DMS 273 treated with DMSO at 0.1 percent for 48 hours (cell line): ENCODE measurements at regions not wholly inside any gene's neighbourhood (a gene's known extent, or its start where the extent isn't known, plus 50 kb on each side); places are given as distances from the start of the nearest gene placed in this dataset.
"Not testable (repeated sequence)": the region's sequence is repeated elsewhere in the genome, so short reads cannot be mapped to it uniquely, and the experiment has no call there.

Source experiments
- DNase-seq: peaks from one replicate; lab custom pipeline; 2025; lab: John Stamatoyannopoulos, UW

DNA sequence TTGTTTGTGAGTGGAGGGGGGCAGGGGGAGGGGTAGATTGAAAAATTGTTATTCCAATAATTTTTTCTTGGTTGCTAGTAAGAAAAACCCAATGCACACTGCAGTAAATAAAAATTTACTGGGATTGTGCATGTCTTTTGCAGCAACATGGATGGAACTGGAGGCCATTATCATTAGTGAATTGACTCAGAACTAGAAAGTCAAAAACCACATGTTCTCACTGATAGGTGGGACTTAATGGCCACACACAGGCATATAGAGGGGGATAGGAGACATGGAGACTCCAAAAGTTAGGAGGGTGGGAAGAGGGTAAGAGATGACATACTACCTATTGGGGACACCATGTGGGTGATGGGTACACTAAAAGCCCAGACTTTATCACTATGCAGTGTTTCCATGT, 67.2 kb downstream of the BUB3 start:
- DNase-seq, result no peak

DNA sequence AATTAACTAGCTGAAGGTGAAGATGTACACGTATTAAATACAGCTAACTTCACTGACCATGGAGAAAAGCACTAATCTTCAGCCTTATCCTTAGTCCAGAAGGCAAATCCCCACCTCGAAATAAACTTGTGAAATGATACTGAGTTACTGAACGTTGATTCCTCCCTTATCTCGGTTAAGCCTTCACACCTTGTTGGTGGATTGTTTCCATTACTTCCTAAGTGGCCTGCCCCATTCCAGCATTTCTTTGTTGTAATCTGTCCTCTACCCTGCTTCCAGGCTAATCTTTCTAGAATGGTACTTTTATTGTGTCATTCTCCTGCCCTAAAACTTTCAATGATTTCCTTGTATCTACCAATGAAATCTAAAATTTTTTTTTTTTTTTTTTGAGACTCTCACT, 68.6 kb downstream of the BUB3 start:
- no peak for DNase-seq

- DNase-seq, result no peak
Observed at GRCh38 chr10:123227706-123228105, 73.5 kb downstream of the BUB3 start.

- no peak for DNase-seq
Observed at GRCh38 chr10:123229927-123230630, 75.9 kb downstream of the BUB3 start.

DNA sequence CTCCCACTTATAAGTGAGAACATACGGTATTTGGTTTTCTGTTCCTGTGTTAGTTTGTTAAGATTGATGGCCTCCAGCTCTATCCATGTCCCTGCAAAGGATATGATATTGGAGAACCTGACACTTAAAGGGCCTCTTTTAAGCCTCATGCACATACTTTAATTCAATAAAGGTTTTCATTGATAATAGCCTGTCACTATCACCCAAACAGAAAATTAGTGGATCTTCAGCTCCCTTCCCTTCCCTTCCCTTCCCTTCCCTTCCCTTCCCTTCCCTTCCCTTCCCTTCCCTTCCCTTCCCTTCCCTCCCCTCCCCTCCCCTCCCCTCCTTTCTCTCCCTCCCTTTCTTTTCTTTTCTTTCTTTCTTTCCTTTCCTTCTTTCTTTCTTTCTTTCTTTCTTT, 78.7 kb downstream of the BUB3 start:
- DNase-seq, result not testable (repeated sequence)

- not testable (repeated sequence) for DNase-seq
Observed at GRCh38 chr10:123235014-123235413, 80.8 kb downstream of the BUB3 start.

DNA sequence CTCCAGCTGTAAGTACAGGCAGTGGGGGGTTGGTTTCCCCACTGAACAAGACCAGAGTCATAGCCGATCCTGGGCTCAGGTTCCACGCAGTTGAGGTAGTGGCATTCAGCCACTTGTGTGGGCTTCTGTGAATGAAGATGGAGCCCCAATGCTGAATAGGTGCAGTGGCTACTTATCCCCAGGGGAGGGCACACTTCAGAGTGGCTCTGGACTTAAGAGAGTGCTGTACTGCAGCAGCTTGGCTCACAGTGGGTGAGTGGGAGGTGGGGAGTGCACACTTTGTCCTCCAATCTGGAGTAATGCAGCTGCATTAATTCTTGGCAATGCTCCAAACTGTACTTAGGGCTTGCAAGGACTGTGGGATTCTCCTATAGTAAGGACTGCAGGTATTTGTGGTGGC, 81.9 kb downstream of the BUB3 start:
- DNase-seq, result no peak

- no peak for DNase-seq
Observed at GRCh38 chr10:123240250-123240649, 86.0 kb downstream of the BUB3 start.

- DNase-seq, result no peak
Observed at GRCh38 chr10:123240776-123241175, 86.6 kb downstream of the BUB3 start.

DNA sequence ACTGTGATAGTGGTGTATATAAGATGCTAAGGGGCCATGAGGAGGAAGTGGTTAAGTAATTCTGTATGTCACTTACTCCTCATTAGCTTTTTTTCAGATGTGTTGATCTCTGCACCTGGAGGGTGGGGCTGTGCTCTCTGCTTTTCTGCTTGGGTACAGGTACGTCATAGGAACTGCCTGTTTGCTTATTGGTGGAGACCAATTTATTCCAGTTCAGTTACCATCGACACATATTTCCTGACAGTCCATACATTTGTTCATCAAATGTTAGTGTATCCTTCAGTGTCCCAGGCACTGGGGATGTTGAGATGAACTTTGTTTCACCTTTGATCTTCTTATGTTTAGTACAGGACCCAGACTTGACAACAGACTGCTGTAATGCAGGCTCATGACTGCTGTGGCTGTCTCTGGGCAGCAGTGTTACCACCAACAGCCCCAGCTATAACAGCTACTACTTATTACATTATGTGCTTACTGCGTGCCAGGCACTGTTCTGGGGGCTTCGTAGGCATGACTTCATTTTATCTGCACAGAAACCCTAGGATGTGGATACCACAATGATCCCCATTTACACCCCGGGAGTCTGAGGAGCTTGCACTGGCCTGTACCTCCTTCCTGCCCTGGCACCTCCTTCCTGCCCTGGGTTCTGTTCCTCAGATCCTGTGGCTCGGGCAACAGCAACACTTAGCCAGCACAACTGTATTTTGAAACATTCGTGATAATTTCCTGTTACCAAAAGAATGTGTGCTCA, 87.4 kb downstream of the BUB3 start:
- DNase-seq, result no peak

GRCh38 chr10:123244747-123245146, 90.5 kb downstream of the BUB3 start:
- DNase-seq, result no peak

DNA sequence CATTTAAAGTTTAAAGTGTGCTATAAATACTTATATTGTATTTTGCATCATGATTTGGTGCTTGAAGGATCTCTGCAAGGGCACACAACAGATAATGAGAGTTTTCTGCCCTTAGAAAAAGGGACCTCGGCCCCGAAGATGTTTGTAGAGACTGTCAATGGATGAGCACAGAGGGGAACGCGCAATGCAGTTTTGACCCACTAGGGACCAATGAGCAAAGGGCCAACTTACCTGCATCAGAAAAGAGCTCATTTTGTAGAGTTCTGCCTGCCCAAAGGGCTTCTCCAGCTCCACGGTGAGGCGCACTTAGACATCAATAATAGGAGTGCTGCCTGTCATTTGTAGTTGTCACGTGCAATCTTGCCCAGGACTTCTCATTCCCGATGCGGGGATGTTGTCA, 91.1 kb downstream of the BUB3 start:
- DNase-seq, result no peak

- peak; percentile 25 for DNase-seq
Observed at GRCh38 chr10:123249894-123250293, 95.7 kb downstream of the BUB3 start.

GRCh38 chr10:123250640-123251039, 96.4 kb downstream of the BUB3 start:
- no peak for DNase-seq

DNA sequence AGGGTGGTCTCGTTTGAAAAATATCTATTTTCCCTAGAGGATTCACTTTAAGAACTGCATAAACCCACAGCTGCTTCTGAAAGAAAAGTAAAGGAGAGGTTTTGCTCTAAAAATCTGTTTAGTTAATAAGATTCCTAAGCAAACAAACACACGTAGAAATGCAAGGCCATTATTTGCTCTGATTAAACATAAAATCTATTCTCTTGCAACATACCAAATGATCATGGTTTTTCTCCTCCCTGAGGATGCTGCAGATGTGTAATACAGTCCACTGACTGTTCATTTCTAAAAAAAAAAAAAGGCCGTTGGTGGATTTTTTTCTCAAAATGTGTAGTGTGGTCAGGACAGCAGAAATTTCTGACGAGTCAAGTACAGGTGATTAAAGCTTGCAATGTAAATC, 98.6 kb downstream of the BUB3 start:
- no peak for DNase-seq

DNA sequence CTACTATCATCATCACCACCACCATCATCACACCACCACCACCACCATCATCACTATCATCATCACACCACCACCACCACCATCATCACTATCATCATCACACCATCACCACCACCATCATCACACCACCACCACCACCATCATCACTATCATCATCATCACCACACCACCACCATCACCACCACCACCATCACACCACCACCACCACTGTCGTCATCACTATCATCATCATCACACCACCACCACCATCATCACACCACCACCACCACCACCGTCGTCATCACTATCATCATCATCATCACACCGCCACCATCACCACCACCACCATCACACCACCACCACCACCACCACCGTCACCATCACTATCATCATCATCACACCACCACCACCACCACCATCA, 100.1 kb downstream of the BUB3 start:
- not testable (repeated sequence) for DNase-seq

DNA sequence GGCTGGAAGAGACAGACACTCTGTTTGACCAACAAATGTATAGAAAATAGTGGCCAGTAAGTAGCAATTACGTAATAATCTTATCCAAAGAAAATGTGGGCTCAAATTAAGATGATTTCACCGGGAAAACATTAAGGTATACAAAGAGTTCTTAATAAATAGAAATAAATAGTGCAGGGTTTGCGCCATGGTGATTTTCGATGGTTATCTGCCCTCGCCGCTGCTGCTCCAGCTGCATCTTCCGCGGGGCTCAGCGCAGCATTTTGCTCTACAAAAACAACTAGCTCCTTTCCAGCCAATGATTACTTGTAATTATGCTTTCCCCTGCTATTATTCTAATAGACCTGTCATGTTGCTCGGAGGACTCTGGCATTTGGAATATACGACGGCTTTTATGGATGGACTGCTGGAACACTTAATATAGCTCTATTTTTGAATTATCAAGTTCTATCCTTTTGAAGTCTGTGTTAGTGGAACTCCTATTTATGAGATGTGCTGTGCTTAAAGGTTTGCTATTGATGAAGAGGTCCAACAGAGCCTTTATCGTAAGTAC, 103.8 kb downstream of the BUB3 start:
- no peak for DNase-seq

DNA sequence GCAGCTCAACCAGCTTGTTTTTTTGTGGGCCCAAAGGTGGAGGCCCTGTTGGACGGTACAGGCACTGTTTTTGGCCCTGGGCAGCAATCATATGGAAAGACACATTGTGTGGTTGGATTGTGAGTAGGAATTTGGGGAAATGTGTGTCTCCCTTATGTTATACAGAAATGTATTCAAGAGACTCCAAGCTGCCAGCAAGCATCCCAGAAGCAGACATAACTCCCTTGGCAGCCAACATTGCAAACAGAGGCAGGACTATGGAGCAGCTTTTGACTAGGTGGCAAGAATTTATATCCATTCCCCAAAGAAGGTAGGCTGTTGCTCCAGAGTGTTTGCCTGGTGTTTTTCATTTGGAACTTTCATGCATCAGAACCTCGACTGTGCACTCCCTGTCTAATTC, 104.9 kb downstream of the BUB3 start:
- no peak for DNase-seq

DNA sequence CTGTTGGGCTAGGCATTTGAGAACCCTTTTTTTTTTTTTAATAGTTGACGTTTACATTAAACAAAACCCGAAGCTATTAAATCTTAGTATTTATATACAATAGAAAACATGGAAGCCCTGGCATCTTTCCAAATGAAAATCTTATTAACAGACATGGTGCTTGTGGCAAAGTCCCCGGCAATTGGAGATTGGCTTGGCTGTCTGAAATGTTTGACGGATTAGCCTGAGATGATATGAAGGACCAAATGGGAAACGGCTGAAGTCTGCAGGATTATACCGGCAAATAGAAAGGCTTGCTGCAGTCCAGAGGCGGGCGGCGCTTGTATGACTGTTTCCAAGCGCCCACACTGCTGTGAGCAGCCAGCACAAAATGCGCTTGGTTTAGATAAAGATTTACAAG, 105.6 kb downstream of the BUB3 start:
- DNase-seq, result no peak

DNA sequence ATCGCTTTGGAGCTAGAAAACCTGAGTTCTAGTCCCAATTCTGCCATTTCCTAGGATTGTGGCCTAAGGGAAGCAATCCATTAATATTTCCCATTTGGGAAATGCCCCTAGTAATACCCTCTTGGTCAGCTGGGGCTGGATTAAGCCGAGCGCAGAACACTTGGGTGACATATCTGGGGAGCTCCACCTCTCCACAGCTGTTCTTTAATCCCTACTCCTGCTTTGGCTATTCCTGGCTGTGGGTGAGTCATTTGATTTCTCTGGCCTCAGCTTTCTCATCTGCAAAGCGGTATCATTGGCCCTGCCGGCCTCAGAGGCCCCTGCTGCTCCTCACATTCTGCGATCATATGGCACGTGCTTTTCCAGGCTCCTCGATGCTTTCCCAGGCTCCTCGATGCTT, 108.3 kb downstream of the BUB3 start:
- no peak for DNase-seq

DNA sequence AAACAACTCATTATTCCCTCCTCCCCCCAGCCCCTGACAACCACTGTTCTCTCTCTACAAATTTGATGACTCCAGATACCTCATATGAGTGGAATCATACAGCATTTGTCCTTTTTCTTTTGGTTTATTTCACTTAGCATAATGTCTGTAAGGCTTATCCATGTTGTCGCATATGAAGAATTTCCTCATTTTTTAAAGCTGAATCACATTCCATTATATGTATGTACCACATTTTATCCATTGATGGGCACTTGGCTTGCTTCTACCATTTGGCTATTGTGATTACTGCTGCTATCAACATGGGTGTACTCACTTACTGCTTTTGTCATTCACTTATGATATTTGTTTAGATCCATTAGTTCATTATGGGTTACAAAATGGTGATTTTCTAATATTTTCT, 112.8 kb downstream of the BUB3 start:
- DNase-seq, result no peak

DNA sequence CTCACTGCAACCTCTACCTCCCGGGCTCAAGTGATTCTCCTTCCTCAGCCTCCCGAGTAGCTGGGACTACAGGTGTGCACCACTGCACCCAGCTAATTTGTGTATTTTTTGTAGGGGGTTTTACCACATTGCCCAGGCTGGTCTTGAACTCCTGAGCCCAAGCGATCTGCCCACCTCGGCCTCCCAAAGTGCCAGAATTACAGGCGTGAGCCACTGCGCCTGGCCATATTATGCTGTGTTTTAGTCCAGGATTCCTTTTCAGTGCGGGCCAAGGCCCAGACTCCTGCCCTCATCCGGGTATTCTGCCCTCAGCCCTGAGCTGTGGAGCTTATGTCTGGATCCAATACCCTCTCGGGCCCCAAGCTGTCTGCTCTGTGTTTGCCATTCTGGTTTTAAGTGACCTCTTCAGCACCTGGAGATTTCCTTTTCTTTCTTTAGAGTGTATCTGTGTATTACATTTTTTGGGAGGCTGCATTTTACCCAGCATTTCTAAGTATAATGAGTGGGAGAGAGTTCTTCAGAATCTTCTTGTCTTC, 114.9 kb downstream of the BUB3 start:
- no peak for DNase-seq

GRCh38 chr10:123269675-123270074, 115.5 kb downstream of the BUB3 start:
- DNase-seq, result no peak
